Fibroblast of the aortic adventitia (primary cell): ENCODE measurements at regions not wholly inside any gene's neighbourhood (a gene's known extent, or its start where the extent isn't known, plus 50 kb on each side); places are given as distances from the start of the nearest gene placed in this dataset.

Source experiments
- DNase-seq: peaks from one replicate; pipeline ENCODE4 v3.0.0-alpha.2; 2010; ENCODE audit warnings: low read depth
- H3K4me3 ChIP-seq: 2 replicates; pipeline ENCODE4 v1.5.1; 2011; ENCODE audit warnings: low read depth, mild to moderate bottlenecking, control low read depth, low read length, moderate library complexity
- CTCF ChIP-seq: IDR thresholded peaks from 2 replicates; pipeline ENCODE4 v1.5.1; 2011; ENCODE audit warnings: mild to moderate bottlenecking, low read length, control low read depth, inconsistent platforms; ENCODE audit not compliant: insufficient read depth

GRCh38 chr10:107706096-107706725 is 541.7 kb upstream of the SORCS1 start:
- TF ChIP-seq CTCF = no peak

GRCh38 chr10:107701943-107702342 is 537.4 kb upstream of the SORCS1 start:
- H3K4me3 ChIP-seq = no peak overlapping the region
- TF ChIP-seq CTCF = no peak
- no peak for DNase-seq

More at GRCh38 chr10:107706096-107706725, 541.7 kb upstream of the SORCS1 start:
- no peak overlapping the region for H3K4me3 ChIP-seq
- no peak for DNase-seq

GRCh38 chr10:107692072-107692471 is 527.6 kb upstream of the SORCS1 start:
- no peak overlapping the region for H3K4me3 ChIP-seq
- no peak for TF ChIP-seq CTCF
- DNase-seq = no peak

GRCh38 chr10:107689323-107689722 is 524.8 kb upstream of the SORCS1 start:
- no peak for DNase-seq
- no peak for TF ChIP-seq CTCF
- H3K4me3 ChIP-seq = no peak overlapping the region

- no peak for DNase-seq
- TF ChIP-seq CTCF = no peak
Observed at GRCh38 chr10:107687701-107688100, 523.2 kb upstream of the SORCS1 start.

GRCh38 chr10:107686095-107686494 is 521.6 kb upstream of the SORCS1 start:
- no peak for TF ChIP-seq CTCF
- no peak for DNase-seq
- no peak overlapping the region for H3K4me3 ChIP-seq

More at GRCh38 chr10:107687701-107688100, 523.2 kb upstream of the SORCS1 start:
- H3K4me3 ChIP-seq = no peak overlapping the region

GRCh38 chr10:107671960-107672359 is 507.5 kb upstream of the SORCS1 start:
- no peak for TF ChIP-seq CTCF
- no peak for DNase-seq
- no peak overlapping the region for H3K4me3 ChIP-seq
